ENCODE measurements at regions not wholly inside any gene's neighbourhood (a gene's known extent, or its start where the extent isn't known, plus 50 kb on each side); places are given as distances from the start of the nearest gene placed in this dataset.

DNA sequence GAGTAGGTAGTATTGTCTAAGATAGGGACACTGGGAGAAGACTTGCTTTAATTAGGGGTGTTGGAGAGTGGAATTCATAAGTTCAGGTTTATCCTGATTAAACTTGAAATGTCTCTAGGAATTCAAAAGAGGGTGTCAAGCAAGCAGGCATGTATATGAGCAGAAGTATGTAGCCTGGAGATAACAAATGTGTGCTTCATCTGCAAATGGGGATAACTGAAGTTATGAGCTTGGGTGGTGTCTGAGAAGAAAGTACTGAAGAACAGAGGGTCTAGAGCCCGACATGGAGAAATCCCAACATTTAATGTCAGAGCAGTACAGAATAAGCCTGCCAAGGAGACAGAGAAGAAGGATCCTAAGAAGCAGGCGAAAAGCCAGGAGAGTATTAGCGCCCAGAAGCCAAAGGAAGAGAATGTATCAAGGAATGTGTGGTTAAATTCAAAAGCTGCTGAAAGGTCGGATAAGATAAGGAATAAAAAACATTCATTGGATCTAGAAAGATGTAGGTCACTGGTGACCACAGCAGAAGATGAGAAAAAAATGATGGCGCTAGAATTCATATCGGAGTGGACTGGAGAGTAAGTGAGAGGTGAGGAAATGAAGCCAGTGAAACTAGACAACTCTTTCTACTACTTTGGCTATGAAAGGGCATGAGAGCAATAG, 401.5 kb upstream of the PIK3R1 start:
- DNase-seq (ENCODE audit: extremely low read depth, low read depth), result no peak
- TF ChIP-seq CTCF (IDR thresholded peaks at IDR 0.05; ENCODE audit: low read depth, low read length), result no peak

GRCh38 chr5:67809589-67809988, 406.0 kb upstream of the PIK3R1 start:
- TF ChIP-seq CTCF (IDR thresholded peaks at IDR 0.05; ENCODE audit: low read depth, low read length), result no peak
- DNase-seq (ENCODE audit: extremely low read depth, low read depth), result no peak

DNA sequence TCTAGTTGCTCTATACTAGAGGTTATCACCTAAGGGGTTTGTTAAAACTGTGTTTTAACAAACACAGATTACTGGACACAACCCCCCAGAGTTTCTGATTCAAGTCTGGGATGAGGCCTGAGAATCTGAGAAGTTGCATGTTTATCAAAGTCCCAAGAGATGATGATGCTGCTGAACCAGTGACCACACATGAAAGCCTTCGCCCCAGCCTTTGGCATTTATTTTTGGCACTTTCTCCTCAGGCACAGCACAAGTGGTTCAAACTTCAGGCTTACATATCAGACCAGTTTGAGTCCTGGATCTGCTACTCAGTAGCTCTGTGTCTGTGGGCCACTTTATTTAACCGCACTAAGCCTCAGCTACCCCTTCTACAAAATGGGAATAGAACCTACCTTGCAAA, 407.2 kb upstream of the PIK3R1 start:
- TF ChIP-seq CTCF (IDR thresholded peaks at IDR 0.05; ENCODE audit: low read depth, low read length), result no peak
- DNase-seq (ENCODE audit: extremely low read depth, low read depth), result no peak

DNA sequence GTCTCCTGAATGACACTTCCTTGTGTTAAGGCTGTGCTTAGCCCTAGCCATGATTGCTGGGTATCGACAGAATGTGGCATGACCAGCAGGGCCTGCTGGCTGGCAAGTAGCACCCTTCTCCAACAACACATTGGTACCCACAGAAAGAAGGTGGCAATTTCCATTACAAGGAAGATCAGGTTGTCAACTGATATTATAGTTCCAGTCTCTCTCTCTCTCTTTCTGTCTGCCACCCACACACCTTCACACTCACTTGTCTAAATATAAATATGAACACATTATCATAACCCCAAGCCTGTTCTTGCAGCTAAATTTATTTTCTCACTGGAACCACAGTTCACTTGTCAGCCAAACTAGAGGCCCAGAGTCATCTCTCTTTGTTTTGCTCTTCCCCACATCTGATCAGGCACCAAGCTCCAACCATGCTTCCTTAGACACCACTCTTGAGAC, 408.1 kb upstream of the PIK3R1 start:
- TF ChIP-seq CTCF (IDR thresholded peaks at IDR 0.05; ENCODE audit: low read depth, low read length), result no peak
- DNase-seq (ENCODE audit: extremely low read depth, low read depth), result no peak

GRCh38 chr5:67806654-67807438, 408.7 kb upstream of the PIK3R1 start:
- TF ChIP-seq CTCF (IDR thresholded peaks at IDR 0.05; ENCODE audit: low read depth, low read length), result no peak
- no peak for DNase-seq (ENCODE audit: extremely low read depth, low read depth)

- no peak for DNase-seq (ENCODE audit: extremely low read depth, low read depth)
- no peak for TF ChIP-seq CTCF (IDR thresholded peaks at IDR 0.05; ENCODE audit: low read depth, low read length)
These were observed 409.7 kb upstream of the PIK3R1 start for GRCh38 chr5:67805666-67806348.

DNA sequence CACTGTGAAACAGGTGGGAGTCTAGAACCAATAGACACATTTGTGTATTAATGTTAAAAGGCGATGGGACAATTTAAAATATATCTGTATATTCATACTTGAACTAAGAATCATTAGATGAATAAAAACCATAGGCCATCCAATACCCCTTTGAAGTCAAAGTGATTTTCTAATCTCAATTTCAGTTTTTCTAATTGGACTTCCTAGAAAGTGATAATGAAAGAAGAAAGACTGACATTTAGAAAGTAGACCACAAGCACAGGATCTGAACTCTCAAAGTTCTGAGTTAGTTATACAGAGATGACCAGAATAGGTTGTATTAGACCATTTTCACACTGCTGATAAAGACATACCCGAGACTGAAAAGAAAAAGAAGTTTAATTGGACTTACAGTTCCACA, 412.8 kb upstream of the PIK3R1 start:
- TF ChIP-seq CTCF (IDR thresholded peaks at IDR 0.05; ENCODE audit: low read depth, low read length), result no peak
- no peak for DNase-seq (ENCODE audit: extremely low read depth, low read depth)

Measured in AG09319 (cell line).